Left kidney (tissue), 1 donor: ENCODE measurements at regions not wholly inside any gene's neighbourhood (a gene's known extent, or its start where the extent isn't known, plus 50 kb on each side); places are given as distances from the start of the nearest gene placed in this dataset.

Experiments
- DNase-seq: peaks from one replicate; pipeline ENCODE4 v3.0.0-alpha.2; 2013

DNA sequence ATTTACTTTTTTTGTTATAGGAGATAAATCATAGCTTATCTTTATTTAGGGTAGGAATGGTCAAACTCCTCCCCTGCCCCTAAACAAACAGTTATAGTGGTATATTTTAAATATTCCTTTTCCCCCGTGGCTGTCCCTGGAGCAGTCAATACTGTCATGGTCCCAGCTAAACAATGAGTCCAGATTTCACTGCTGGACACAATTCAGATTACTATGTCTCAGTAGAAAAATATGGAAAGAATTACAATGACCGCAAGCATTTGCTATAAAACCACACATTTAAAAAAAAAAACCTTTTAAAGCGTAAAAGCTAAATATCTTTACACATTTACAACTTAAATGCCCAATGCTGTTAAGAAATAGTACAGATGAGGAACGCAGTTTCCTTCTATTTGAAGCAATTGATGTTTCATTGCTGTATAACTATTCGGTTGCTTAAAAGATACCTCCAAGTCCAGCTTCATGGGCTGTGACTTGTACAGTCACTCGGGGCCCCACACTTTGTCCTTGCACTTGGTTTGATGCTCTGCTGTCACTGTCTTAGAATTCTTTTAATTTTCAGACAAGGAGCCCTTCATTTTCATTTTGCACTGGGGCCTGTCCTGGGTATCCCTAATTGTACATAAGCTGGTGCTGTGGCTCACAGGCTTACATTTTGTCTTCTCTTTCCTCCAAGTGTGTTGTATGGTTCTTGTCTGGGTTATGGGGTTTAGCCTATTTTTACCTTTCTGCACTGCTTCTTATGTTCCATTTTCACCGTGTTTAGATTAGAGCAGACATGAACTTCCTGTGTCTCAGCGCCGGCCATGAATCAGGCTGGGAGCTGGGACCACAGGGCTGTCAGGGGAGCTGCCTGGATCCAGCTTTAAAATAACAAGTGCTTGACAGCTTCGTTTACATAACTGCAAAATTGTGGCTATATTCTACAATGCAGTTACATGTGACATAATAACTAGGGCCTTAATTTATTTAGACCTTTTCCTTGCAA is 530.2 kb upstream of the FZD8 start:
- DNase-seq, result peak; percentile 37

DNA sequence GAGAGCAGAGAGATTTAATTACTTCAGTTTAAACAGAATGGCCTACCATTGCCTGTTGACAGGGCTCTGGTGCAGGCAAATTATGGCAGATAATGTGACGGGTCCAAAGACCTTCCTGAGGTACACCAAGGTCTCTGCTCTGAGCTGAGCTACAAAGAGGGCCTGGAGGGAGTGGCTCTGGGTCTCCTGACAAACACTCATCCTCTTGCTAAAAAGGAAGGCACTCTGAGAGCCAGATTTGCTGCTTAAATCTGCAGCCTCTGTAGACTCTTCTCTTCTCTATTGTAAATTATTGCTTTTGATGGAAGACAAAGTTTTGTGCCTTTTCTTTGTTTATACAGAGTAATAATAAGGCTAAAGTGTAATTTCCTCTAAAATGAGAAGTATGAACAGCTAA is 529.5 kb upstream of the FZD8 start:
- DNase-seq, result no peak

DNA sequence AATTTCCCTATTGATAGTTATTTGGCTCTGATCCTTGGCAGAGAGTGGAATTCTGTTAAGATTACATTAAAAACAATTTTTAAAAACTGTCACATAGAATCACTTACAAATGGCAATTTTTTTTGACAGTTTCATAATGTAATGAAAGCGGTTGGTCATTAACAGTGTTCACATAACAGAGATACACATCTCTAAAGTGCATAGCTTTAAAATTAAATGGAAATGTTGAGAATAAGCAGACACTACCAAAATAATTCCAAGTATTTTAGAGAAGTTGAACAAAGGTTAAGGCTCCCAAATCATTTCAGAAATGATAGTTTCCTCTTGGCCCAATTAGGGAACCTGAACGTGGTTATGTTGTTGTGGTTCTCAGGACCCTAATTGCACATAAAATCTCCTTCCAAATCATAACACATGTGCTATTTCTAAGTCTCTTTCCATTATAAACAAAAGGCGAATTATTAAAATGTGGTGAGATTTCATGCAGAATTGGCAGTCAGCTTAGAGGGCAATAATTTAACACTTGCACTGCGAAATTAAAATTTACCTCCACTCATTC is 528.9 kb upstream of the FZD8 start:
- no peak for DNase-seq

DNA sequence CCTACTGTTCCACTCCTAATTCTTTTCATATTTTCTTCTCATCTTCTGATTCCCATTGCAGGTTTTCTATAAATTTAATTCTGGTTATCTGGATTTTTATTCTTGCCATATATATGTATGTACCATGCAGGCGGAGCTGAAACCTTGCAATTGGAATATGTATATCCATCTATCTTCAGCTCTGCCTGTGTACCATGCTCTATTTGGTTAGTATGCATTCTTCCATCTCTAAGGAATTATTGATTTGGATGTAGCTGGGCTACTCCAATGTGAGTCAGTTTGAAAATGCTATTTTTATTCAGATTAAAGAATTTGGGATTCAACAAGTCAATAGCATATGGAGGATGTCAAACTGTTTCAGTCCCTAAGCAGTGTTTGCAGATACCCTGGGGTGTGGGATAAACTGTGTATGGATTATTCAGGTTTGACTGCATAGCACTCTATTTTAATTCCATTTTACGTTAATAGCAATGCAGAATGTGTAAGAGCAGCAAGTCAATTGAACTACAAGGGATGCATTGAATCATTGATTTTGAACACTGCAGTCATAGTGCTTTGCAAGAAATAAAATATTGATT is 528.1 kb upstream of the FZD8 start:
- DNase-seq, result no peak

GRCh38 chr10:36168777-36169176 is 526.7 kb upstream of the FZD8 start:
- DNase-seq, result no peak

GRCh38 chr10:36164556-36165504 is 522.7 kb upstream of the FZD8 start:
- DNase-seq, result no peak

- DNase-seq, result no peak
Measured at GRCh38 chr10:36163827-36164226, 521.7 kb upstream of the FZD8 start.

GRCh38 chr10:36157486-36157885 is 515.4 kb upstream of the FZD8 start:
- DNase-seq, result no peak

- DNase-seq, result no peak
Measured at GRCh38 chr10:36148207-36148606, 506.1 kb upstream of the FZD8 start.

DNA sequence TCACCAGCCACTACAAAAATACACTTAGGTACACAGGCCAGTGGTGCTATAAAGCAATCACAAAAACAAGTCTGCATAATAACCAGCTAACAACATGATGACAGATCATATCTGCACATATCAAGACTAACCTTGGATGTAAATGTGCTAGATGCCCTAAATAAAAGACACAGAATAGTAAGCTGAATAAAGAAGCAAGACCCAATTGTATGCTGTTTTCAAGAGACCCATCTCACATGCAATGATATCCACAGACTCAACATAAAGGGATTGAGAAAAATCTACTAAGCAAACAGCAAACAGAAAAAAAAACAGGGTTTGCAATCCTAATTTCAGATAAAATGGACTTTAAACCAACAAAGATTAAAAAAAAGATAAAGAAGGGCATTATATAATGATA is 505.4 kb upstream of the FZD8 start:
- DNase-seq, result no peak

DNA sequence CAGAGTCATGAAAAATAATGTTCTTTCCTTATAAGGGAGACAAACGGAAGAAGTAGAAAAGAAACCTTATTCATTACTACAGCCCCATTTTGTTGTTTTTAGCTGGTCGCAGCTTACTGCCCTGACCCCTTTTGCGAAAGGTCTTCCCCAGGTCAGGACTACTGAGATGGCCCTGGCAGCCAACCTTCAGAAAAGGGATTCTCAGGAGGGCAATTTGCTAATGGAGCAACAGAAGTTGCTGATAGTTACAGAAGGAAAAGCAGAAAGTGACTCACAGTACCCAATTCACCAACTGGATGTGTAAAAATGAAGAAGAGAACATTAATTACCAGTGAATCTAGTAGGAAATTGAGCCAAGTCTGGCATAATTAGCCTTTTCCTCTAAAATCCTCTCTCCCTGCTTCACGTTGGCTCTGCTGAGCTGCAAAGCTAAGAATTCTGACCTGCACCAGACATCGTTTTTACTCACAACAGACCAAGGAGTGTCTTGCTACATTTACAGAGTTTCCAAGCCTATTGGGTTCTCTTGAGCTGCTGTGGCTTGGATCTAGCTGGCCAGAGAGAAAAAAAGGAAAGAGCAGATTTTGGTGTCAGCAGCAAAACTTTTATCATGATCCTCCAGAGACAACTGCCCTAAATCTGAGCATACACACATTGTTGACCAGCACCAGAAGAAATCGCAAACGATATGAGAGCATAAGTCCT is 499.9 kb upstream of the FZD8 start:
- no peak for DNase-seq

DNA sequence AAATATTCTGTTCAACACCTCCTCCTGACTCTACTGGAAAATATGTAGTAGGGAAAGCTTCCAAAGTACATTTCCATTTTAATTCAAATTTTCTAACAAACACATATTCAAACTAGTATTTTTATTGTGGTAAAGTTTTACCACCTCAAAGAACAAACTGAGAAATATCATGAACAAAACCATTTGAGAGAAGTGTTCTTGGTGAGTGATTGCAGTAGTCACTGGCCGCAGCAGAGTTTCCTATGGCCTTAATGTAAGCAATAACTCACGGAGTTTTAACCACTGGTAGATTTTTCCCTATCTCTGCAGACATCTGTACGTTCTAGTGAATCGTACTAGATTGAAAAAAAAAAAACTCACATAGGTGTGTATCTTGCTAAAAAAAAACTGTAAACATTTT is 487.0 kb upstream of the FZD8 start:
- no peak for DNase-seq

GRCh38 chr10:36126076-36126475 is 484.0 kb upstream of the FZD8 start:
- no peak for DNase-seq

- no peak for DNase-seq
Measured at GRCh38 chr10:36119455-36119854, 477.4 kb upstream of the FZD8 start.

- peak; percentile 39 for DNase-seq
Measured at GRCh38 chr10:36118314-36118713, 476.2 kb upstream of the FZD8 start.

- no peak for DNase-seq
Measured at GRCh38 chr10:36117890-36118289, 475.8 kb upstream of the FZD8 start.

DNA sequence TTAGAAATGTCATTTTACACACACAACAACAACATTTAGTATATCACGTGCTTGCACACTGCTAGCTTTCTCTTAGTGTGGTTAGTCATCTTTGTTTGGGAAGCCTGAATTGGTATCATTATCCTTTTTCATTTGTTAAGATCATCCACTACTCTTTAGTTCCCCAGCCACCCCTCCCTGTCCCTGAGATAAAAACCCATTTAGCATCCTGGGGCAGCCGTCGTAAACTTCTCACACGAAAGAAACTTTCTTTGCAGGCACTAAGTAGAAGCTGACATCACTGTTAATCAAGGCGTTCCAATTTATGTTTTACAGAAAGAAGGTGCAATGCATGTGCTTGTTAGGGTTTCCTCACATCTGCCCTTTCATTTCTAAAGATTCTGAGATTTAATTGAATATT is 475.1 kb upstream of the FZD8 start:
- DNase-seq, result no peak

- peak; percentile 25 for DNase-seq
Measured at GRCh38 chr10:36116731-36117130, 474.6 kb upstream of the FZD8 start.

- DNase-seq, result no peak
Measured at GRCh38 chr10:36116040-36116439, 473.9 kb upstream of the FZD8 start.

DNA sequence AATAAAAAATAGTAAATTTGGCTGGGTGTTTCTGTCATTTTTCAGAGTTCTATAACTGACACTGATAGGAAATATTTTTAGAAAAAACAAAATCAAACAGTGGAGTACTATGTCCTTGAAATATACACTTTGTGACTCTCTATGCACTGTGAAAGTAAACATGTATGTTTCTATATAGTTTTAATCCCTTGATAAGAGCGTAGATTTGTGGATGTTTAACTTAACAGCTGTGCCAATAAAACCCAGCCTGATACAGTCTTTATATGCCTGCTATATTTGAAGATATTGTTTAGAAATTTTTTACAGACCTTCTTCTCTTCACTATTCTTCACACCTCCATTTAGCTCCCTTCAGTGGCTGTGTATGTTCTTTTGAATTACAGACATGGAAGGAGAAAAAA is 473.3 kb upstream of the FZD8 start:
- DNase-seq, result no peak

- no peak for DNase-seq
Measured at GRCh38 chr10:36114913-36115312, 472.8 kb upstream of the FZD8 start.

GRCh38 chr10:36114141-36114540 is 472.0 kb upstream of the FZD8 start:
- DNase-seq, result no peak
